ENCODE measurements at regions not wholly inside any gene's neighbourhood (a gene's known extent, or its start where the extent isn't known, plus 50 kb on each side); places are given as distances from the start of the nearest gene placed in this dataset.

GRCh38 chr1:105102371-105102770 lies 1352.7 kb downstream of the AMY1C start:
- H3K4me1 ChIP-seq (ENCODE audit: control insufficient read depth, extremely low read depth, insufficient read depth, low read length) = no peaks in the 10 kb centered on the region
- no peaks in the 10 kb centered on the region for H3K36me3 ChIP-seq (ENCODE audit: control insufficient read depth in 2 of 2, extremely low read depth in 1 of 2, insufficient read depth in 2 of 2, low read length in 2 of 2)
- dilution Hi-C loops (cut with MboI; ENCODE audit: extremely low pct_ligation_motif_present, low sequenced_read_pairs) (no loop called here), intact Hi-C loops (cut with micrococcal nuclease) (no loop called here)
- no peak for FAIRE-seq
- H3K9me1 ChIP-seq (replicated peaks; ENCODE audit: control insufficient read depth, extremely low read depth, insufficient read depth, low read length) = no peaks in the 10 kb centered on the region
- H3K9me3 ChIP-seq (replicated peaks; ENCODE audit: control insufficient read depth, insufficient read depth, low read length) = no peaks in the 10 kb centered on the region
- BruUV-seq (replicated peaks) = no TSS peak
- H3K79me2 ChIP-seq (ENCODE audit: control insufficient read depth, insufficient read depth, low read length) = no peaks in the 10 kb centered on the region
- no peak overlapping the region for H2AFZ ChIP-seq (ENCODE audit: low read depth, low read length)
- CTCF ChIA-PET = no interaction called here
- no peak overlapping the region for H3K9ac ChIP-seq (replicated peaks; ENCODE audit: extremely low read depth, insufficient read depth, low read length)
- POLR2A ChIA-PET = no interaction called here
- TF ChIP-seq EZH2 (IDR thresholded peaks at IDR 0.05; ENCODE audit: borderline replicate concordance, low read depth, low read length, severe bottlenecking) (no peak), JUN (IDR thresholded peaks at IDR 0.05; ENCODE audit: borderline replicate concordance, insufficient read depth, insufficient read length, low read depth) (no peak)
- H3K27me3 ChIP-seq (ENCODE audit: control insufficient read depth in 2 of 2, insufficient read depth in 2 of 2, low read length in 2 of 2) = no peaks in the 10 kb centered on the region
- H3K4me3 ChIP-seq (replicated peaks in 1 of 3; ENCODE audit: insufficient read depth in 1 of 3, low read depth in 1 of 3, low read length in 3 of 3) = no peak overlapping the region
- no peak for DNase-seq (ENCODE audit: low read depth, low spot score)
- H3K4me2 ChIP-seq (ENCODE audit: insufficient read depth, low read length) = no peak overlapping the region
- H3K27ac ChIP-seq (ENCODE audit: insufficient read depth, low read depth, low read length) = no peak overlapping the region
- no peaks in the 10 kb centered on the region for H4K20me1 ChIP-seq (replicated peaks; ENCODE audit: control insufficient read depth, extremely low read depth, insufficient read depth, low read length)

GRCh38 chr1:105122041-105122440 lies 1372.3 kb downstream of the AMY1C start:
- no peaks in the 10 kb centered on the region for H3K27me3 ChIP-seq (ENCODE audit: control insufficient read depth in 2 of 2, insufficient read depth in 2 of 2, low read length in 2 of 2)
- dilution Hi-C loops (cut with MboI; ENCODE audit: extremely low pct_ligation_motif_present, low sequenced_read_pairs) (no loop called here), intact Hi-C loops (cut with micrococcal nuclease) (no loop called here)
- H2AFZ ChIP-seq (ENCODE audit: low read depth, low read length) = no peak overlapping the region
- no peaks in the 10 kb centered on the region for H3K4me1 ChIP-seq (ENCODE audit: control insufficient read depth, extremely low read depth, insufficient read depth, low read length)
- no peaks in the 10 kb centered on the region for H3K79me2 ChIP-seq (ENCODE audit: control insufficient read depth, insufficient read depth, low read length)
- FAIRE-seq (no peak), DNase-seq (ENCODE audit: low read depth, low spot score) (no peak)
- ChIA-PET POLR2A (no interaction called here), CTCF (no interaction called here)
- no peak overlapping the region for H3K4me3 ChIP-seq (replicated peaks in 1 of 3; ENCODE audit: insufficient read depth in 1 of 3, low read depth in 1 of 3, low read length in 3 of 3)
- no peaks in the 10 kb centered on the region for H3K36me3 ChIP-seq (ENCODE audit: control insufficient read depth in 2 of 2, extremely low read depth in 1 of 2, insufficient read depth in 2 of 2, low read length in 2 of 2)
- TF ChIP-seq POLR2AphosphoS5 (IDR thresholded peaks at IDR 0.05; ENCODE audit: insufficient read depth, low read depth, low read length) = no peak
- TF ChIP-seq GATA2 (IDR thresholded peaks at IDR 0.05; ENCODE audit: insufficient read depth, insufficient read length, low read depth, low read length) = no peak
- no peak for TF ChIP-seq EZH2 (IDR thresholded peaks at IDR 0.05; ENCODE audit: borderline replicate concordance, low read depth, low read length, severe bottlenecking)
- TF ChIP-seq POLR2A (IDR thresholded peaks at IDR 0.05; ENCODE audit: low read depth, low read length) = no peak
- TF ChIP-seq MAX (IDR thresholded peaks at IDR 0.05; ENCODE audit: insufficient read depth, insufficient read length) = no peak
- no peak for TF ChIP-seq JUN (IDR thresholded peaks at IDR 0.05; ENCODE audit: borderline replicate concordance, insufficient read depth, insufficient read length, low read depth)
- TF ChIP-seq CTCF (IDR thresholded peaks at IDR 0.05; ENCODE audit: extremely low read depth in 1 of 2, insufficient read depth in 1 of 2, low read depth in 1 of 2, low read length in 2 of 2) = no peak
- BruUV-seq (replicated peaks) = no TSS peak
- no peak overlapping the region for H3K9ac ChIP-seq (replicated peaks; ENCODE audit: extremely low read depth, insufficient read depth, low read length)
- no peak overlapping the region for H3K27ac ChIP-seq (ENCODE audit: insufficient read depth, low read depth, low read length)
- no peaks in the 10 kb centered on the region for H3K9me1 ChIP-seq (replicated peaks; ENCODE audit: control insufficient read depth, extremely low read depth, insufficient read depth, low read length)
- no peaks in the 10 kb centered on the region for H3K9me3 ChIP-seq (replicated peaks; ENCODE audit: control insufficient read depth, insufficient read depth, low read length)
- no peaks in the 10 kb centered on the region for H4K20me1 ChIP-seq (replicated peaks; ENCODE audit: control insufficient read depth, extremely low read depth, insufficient read depth, low read length)
- H3K4me2 ChIP-seq (ENCODE audit: insufficient read depth, low read length) = no peak overlapping the region

All from endothelial cell of umbilical vein (primary cell).